HG03175 (cell line): ENCODE measurements at regions not wholly inside any gene's neighbourhood (a gene's known extent, or its start where the extent isn't known, plus 50 kb on each side); places are given as distances from the start of the nearest gene placed in this dataset.
"Not testable (repeated sequence)": the region's sequence is repeated elsewhere in the genome, so short reads cannot be mapped to it uniquely, and the experiment has no call there.

Source experiments
- ATAC-seq: cut with Tn5 transposase; IDR thresholded peaks from one replicate; pipeline ENCODE4 v1.9.1; 2021; ENCODE audit warnings: mild to moderate bottlenecking, moderate library complexity; ENCODE audit not compliant: unreplicated experiment

GRCh38 chr9:42370172-42370571 lies 186.7 kb downstream of the SPATA31A6 start:
- not testable (repeated sequence) for ATAC-seq

GRCh38 chr9:42371417-42371816 lies 188.0 kb downstream of the SPATA31A6 start:
- not testable (repeated sequence) for ATAC-seq

- ATAC-seq = not testable (repeated sequence)
Observed at GRCh38 chr9:42377530-42378417, 194.3 kb downstream of the SPATA31A6 start.

- ATAC-seq = no peak
Observed at GRCh38 chr9:42378418-42378815, 195.0 kb downstream of the SPATA31A6 start.

GRCh38 chr9:42379602-42380001 lies 196.1 kb downstream of the SPATA31A6 start:
- not testable (repeated sequence) for ATAC-seq

- ATAC-seq = not testable (repeated sequence)
Observed at GRCh38 chr9:42384585-42384984, 201.1 kb downstream of the SPATA31A6 start.

GRCh38 chr9:42385574-42386120 lies 202.2 kb downstream of the SPATA31A6 start:
- not testable (repeated sequence) for ATAC-seq

- no peak for ATAC-seq
Observed at GRCh38 chr9:42386477-42386876, 203.0 kb downstream of the SPATA31A6 start.

GRCh38 chr9:42388146-42388690 lies 204.8 kb downstream of the SPATA31A6 start:
- no peak for ATAC-seq

GRCh38 chr9:42388846-42389245 lies 205.4 kb downstream of the SPATA31A6 start:
- ATAC-seq = no peak

- not testable (repeated sequence) for ATAC-seq
Observed at GRCh38 chr9:42392773-42393455, 209.5 kb downstream of the SPATA31A6 start.

GRCh38 chr9:42396318-42396717 lies 212.9 kb downstream of the SPATA31A6 start:
- ATAC-seq = no peak

- ATAC-seq = not testable (repeated sequence)
Observed at GRCh38 chr9:42397336-42397735, 213.9 kb downstream of the SPATA31A6 start.

GRCh38 chr9:42402919-42403318 lies 219.5 kb downstream of the SPATA31A6 start:
- ATAC-seq = not testable (repeated sequence)

GRCh38 chr9:42409581-42409980 lies 226.1 kb downstream of the SPATA31A6 start:
- not testable (repeated sequence) for ATAC-seq

GRCh38 chr9:42412354-42412753 lies 228.9 kb downstream of the SPATA31A6 start:
- ATAC-seq = not testable (repeated sequence)

- ATAC-seq = not testable (repeated sequence)
Observed at GRCh38 chr9:42414865-42415264, 231.4 kb downstream of the SPATA31A6 start.

- ATAC-seq = not testable (repeated sequence)
Observed at GRCh38 chr9:42419652-42420051, 236.2 kb downstream of the SPATA31A6 start.

- ATAC-seq = peak; percentile 88
Observed at GRCh38 chr9:42420324-42420723, 236.9 kb downstream of the SPATA31A6 start.

GRCh38 chr9:42421630-42422029 lies 238.2 kb downstream of the SPATA31A6 start:
- not testable (repeated sequence) for ATAC-seq
